ENCODE measurements at regions not wholly inside any gene's neighbourhood (a gene's known extent, or its start where the extent isn't known, plus 50 kb on each side); places are given as distances from the start of the nearest gene placed in this dataset.

DNA sequence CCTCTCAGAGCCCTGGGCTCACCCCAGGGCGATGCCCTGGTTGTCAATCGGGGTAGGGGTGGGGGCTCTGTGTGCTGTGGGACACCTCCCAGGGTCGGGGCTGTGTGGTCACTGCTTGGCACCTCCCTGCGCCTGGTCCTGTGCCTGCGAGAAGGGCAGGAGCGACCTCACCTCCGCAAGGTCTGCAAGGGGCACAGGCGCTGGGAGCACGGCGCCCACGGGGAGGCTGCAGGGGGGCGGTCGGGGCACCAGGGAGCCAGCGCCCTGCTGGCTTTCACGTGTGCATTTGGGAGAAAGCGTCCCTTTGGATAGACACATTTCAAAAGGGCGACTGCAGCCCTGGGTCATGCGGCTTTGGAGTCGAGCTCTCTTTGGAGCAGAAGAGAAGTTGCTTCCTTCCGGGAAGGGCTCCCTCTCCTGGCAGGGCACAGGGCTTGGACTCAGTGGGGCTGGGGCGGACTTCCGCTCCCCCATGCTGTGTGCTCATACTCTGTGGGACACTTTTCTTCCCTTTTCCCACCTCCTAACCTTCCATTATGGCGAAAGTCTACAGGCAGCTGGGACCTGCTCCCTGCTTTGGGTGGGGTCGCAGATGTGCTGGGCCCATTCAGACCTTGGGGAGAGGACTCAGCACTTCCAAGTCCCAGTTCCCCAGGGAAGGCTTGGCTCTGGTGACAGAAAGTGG lies 52.9 kb upstream of the SLC28A3 start:
- Histone ChIP-seq H3K9me3 (no peaks in the 10 kb centered on the region), H3K4me3 (no peak overlapping the region), H3K36me3 (no peaks in the 10 kb centered on the region), H3K4me1 (no peaks in the 10 kb centered on the region), H3K27me3 (peaks cover 0 to 4% (median 0%) of the 10 kb centered on the region in 3 donors), H3K27ac (no peak overlapping the region)
- DNase-seq, result no peak
- intact Hi-C loops (cut with DNase I), result no loop called here
- no peak for TF ChIP-seq EP300 (IDR thresholded peaks at IDR 0.05)
- TF ChIP-seq, protein P1, sequence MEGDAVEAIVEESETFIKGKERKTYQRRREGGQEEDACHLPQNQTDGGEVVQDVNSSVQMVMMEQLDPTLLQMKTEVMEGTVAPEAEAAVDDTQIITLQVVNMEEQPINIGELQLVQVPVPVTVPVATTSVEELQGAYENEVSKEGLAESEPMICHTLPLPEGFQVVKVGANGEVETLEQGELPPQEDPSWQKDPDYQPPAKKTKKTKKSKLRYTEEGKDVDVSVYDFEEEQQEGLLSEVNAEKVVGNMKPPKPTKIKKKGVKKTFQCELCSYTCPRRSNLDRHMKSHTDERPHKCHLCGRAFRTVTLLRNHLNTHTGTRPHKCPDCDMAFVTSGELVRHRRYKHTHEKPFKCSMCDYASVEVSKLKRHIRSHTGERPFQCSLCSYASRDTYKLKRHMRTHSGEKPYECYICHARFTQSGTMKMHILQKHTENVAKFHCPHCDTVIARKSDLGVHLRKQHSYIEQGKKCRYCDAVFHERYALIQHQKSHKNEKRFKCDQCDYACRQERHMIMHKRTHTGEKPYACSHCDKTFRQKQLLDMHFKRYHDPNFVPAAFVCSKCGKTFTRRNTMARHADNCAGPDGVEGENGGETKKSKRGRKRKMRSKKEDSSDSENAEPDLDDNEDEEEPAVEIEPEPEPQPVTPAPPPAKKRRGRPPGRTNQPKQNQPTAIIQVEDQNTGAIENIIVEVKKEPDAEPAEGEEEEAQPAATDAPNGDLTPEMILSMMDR (IDR thresholded peaks at IDR 0.05), result no peak
- no peak for TF ChIP-seq POLR2AphosphoS5 (IDR thresholded peaks at IDR 0.05)
- TF ChIP-seq POLR2A (IDR thresholded peaks at IDR 0.05), result no peak
- WGBS, 2 donors, result 89 to 90% methylated on average over 24 of the region's 24 CpGs

DNA sequence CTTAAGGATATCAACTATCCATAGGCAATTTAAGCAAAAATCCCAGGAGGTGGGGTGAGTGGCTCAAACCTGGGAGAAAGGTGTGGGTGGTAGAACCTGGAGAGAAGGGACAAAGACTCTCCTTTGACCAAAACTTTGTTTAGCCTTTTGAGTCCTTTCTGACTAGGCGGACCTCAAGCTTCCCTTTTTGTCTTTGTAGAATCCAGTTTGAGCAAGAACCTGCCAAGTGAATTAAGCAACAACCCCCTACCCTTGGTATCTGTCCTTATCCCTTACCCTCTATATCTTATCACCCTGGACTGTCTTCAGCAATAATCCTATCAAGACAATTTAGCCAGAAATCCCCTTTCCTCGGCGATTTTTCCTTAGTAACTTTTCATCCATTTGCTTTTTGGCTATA lies 53.5 kb upstream of the SLC28A3 start:
- 85 to 86% methylated on average over 3 of the region's 3 CpGs for WGBS, 2 donors
- no peak for DNase-seq
- Histone ChIP-seq H3K4me3 (no peak overlapping the region), H3K9me3 (no peaks in the 10 kb centered on the region), H3K27ac (no peak overlapping the region), H3K27me3 (peaks cover 0 to 4% (median 0%) of the 10 kb centered on the region in 3 donors), H3K4me1 (no peaks in the 10 kb centered on the region), H3K36me3 (no peaks in the 10 kb centered on the region)
- intact Hi-C loops (cut with DNase I), result no loop called here
- TF ChIP-seq, protein P1 (IDR thresholded peaks at IDR 0.05), result no peak
- TF ChIP-seq POLR2AphosphoS5 (IDR thresholded peaks at IDR 0.05) (no peak), POLR2A (IDR thresholded peaks at IDR 0.05) (no peak), EP300 (IDR thresholded peaks at IDR 0.05) (no peak)

DNA sequence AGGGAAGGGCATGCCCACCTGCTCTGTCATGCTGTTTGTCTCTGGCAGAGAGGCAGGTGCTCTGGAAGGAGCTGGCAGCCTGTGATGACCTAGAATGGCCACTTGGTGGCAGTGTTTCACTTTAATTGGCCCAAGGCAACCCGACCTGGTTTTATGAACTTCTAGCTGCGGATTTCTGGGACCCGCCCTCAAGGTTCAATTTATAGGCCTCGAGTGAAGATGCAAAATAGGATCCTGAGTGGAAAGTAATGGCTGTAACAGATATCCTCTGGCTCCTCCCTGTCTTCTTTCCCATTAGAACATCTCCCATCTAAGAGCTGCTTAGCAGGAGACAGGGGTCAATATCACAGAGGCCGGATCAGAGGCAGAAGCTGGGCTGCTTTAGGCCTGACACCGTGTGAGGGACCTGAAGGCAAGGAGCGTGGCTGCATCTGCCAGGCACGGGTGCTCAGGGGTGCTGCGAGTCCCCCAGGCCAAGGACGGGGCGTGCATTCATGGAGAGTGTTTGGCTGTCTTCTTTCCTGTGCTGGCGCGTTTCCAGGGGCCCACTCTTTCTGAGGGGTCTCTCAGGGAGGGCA lies 56.7 kb upstream of the SLC28A3 start:
- Histone ChIP-seq H3K27me3 (peaks cover 0 to 4% (median 0%) of the 10 kb centered on the region in 3 donors), H3K9me3 (no peaks in the 10 kb centered on the region), H3K4me3 (no peak overlapping the region), H3K27ac (no peak overlapping the region), H3K36me3 (no peaks in the 10 kb centered on the region), H3K4me1 (no peaks in the 10 kb centered on the region)
- DNase-seq, result peak; percentile 73
- 54 to 58% methylated on average over 13 of the region's 13 CpGs for WGBS, 2 donors
- intact Hi-C loops (cut with DNase I), result loop anchor here (2.0 kb wide), 2 partner anchors 562 to 1214 kb away; no protein-coding TSS in a partner anchor
- TF ChIP-seq, protein P1 (IDR thresholded peaks at IDR 0.05), result peak; percentile 61 to 92 (median 80)
- no peak for TF ChIP-seq EP300 (IDR thresholded peaks at IDR 0.05)

DNA sequence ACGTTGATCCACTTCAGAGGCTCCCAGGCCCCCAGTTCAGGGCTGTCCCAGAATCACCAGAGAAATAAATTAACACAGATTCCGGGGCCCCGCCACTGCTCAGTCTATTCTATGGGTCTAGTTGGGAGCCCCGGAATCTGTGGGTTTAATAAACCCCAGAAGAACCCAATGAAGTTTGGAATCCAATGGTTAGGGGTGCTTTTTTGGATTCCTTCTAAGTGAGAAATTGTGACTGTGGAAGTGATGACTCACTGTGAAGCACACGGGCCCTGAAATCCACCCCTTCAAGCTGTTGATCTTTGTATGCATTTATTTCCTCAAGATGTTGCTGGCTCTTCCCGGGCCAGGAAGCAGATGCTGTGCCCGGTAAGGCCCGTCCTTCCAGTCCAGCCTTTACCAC lies 57.3 kb upstream of the SLC28A3 start:
- DNase-seq, result no peak
- Histone ChIP-seq H3K27ac (no peak overlapping the region), H3K4me1 (no peaks in the 10 kb centered on the region), H3K4me3 (no peak overlapping the region), H3K36me3 (no peaks in the 10 kb centered on the region), H3K9me3 (no peaks in the 10 kb centered on the region), H3K27me3 (peaks cover 0 to 4% (median 0%) of the 10 kb centered on the region in 3 donors)
- intact Hi-C loops (cut with DNase I), result loop anchor here (2.0 kb wide), 2 partner anchors 561 to 1213 kb away; no protein-coding TSS in a partner anchor
- WGBS, 2 donors, result 79% methylated on average over 8 of the region's 8 CpGs
- TF ChIP-seq POLR2AphosphoS5 (IDR thresholded peaks at IDR 0.05) (no peak), EP300 (IDR thresholded peaks at IDR 0.05) (no peak), POLR2A (IDR thresholded peaks at IDR 0.05) (no peak)
- TF ChIP-seq, protein P1 (IDR thresholded peaks at IDR 0.05), result no peak

Data from sigmoid colon (tissue), 6 donors.